ENCODE measurements at regions not wholly inside any gene's neighbourhood (a gene's known extent, or its start where the extent isn't known, plus 50 kb on each side); places are given as distances from the start of the nearest gene placed in this dataset.
"Not testable (repeated sequence)": the region's sequence is repeated elsewhere in the genome, so short reads cannot be mapped to it uniquely, and the experiment has no call there.

GRCh38 chr2:101645886-101646285 is 51.6 kb upstream of the MAP4K4 start:
- DNase-seq (ENCODE audit: low read depth in 2 of 2), result not testable (repeated sequence)

- DNase-seq (ENCODE audit: low read depth in 2 of 2), result no peak
Observed at GRCh38 chr2:101644842-101645383, 52.6 kb upstream of the MAP4K4 start.

- no peak for DNase-seq (ENCODE audit: low read depth in 2 of 2)
Observed at GRCh38 chr2:101643004-101643524, 54.4 kb upstream of the MAP4K4 start.

- no peak for DNase-seq (ENCODE audit: low read depth in 2 of 2)
Observed at GRCh38 chr2:101638817-101639605, 58.5 kb upstream of the MAP4K4 start.

- DNase-seq (ENCODE audit: low read depth in 2 of 2), result no peak
Observed at GRCh38 chr2:101638181-101638711, 59.3 kb upstream of the MAP4K4 start.

- no peak for DNase-seq (ENCODE audit: low read depth in 2 of 2)
Observed at GRCh38 chr2:101630224-101630949, 67.1 kb upstream of the MAP4K4 start.

GRCh38 chr2:101628030-101628392 is 69.5 kb upstream of the MAP4K4 start:
- DNase-seq (ENCODE audit: low read depth in 2 of 2), result no peak

- DNase-seq (ENCODE audit: low read depth in 2 of 2), result no peak
Observed at GRCh38 chr2:101627285-101628029, 70.0 kb upstream of the MAP4K4 start.

- not testable (repeated sequence) for DNase-seq (ENCODE audit: low read depth in 2 of 2)
Observed at GRCh38 chr2:101625814-101626213, 71.7 kb upstream of the MAP4K4 start.

- DNase-seq (ENCODE audit: low read depth in 2 of 2), result no peak
Observed at GRCh38 chr2:101625387-101625786, 72.1 kb upstream of the MAP4K4 start.

- no peak for DNase-seq (ENCODE audit: low read depth in 2 of 2)
Observed at GRCh38 chr2:101624706-101625332, 72.7 kb upstream of the MAP4K4 start.

GRCh38 chr2:101623031-101623521 is 74.4 kb upstream of the MAP4K4 start:
- DNase-seq (ENCODE audit: low read depth in 2 of 2), result no peak

GRCh38 chr2:101622210-101623030 is 75.1 kb upstream of the MAP4K4 start:
- DNase-seq (ENCODE audit: low read depth in 2 of 2), result no peak

GRCh38 chr2:101619191-101619591 is 78.3 kb upstream of the MAP4K4 start:
- DNase-seq (ENCODE audit: low read depth in 2 of 2), result no peak

- no peak for DNase-seq (ENCODE audit: low read depth in 2 of 2)
Observed at GRCh38 chr2:101617796-101618195, 79.7 kb upstream of the MAP4K4 start.

- peak in 1 of 2 experiments; percentile 9 for DNase-seq (ENCODE audit: low read depth in 2 of 2)
Observed at GRCh38 chr2:101617188-101617587, 80.3 kb upstream of the MAP4K4 start.

GRCh38 chr2:101614127-101614759 is 83.3 kb upstream of the MAP4K4 start:
- no peak for DNase-seq (ENCODE audit: low read depth in 2 of 2)

- no peak for DNase-seq (ENCODE audit: low read depth in 2 of 2)
Observed at GRCh38 chr2:101613056-101613704, 84.3 kb upstream of the MAP4K4 start.

GRCh38 chr2:101612019-101612418 is 85.5 kb upstream of the MAP4K4 start:
- no peak for DNase-seq (ENCODE audit: low read depth in 2 of 2)
